Tibial artery (tissue), 4 donors: ENCODE measurements at regions not wholly inside any gene's neighbourhood (a gene's known extent, or its start where the extent isn't known, plus 50 kb on each side); places are given as distances from the start of the nearest gene placed in this dataset.

ENCODE experiments used
- DNase-seq, 2 donors: peaks; one replicate each; pipeline ENCODE4 v3.0.0-alpha.2; 2019
- H3K27ac ChIP-seq, 2 donors: fragments of 200-600 bp; sonication (generic) in 1 of 2; 1 replicate in 1 of 2; 2 replicates in 1 of 2; pipeline ENCODE4 v1.5.1; 2018 to 2019; ENCODE audit warnings: mild to moderate bottlenecking in 1 of 2
- H3K27me3 ChIP-seq, 2 donors: fragments of 200-600 bp; sonication (generic) in 1 of 2; one replicate each; pipeline versions ENCODE4 v1.5.1 to v1.6.0; 2016 to 2019
- H3K36me3 ChIP-seq, 3 donors: fragments of 200-600 bp; sonication (generic) in 2 of 3; one replicate each; pipeline ENCODE4 v1.5.1; 2016 to 2019; ENCODE audit warnings: mild to moderate bottlenecking in 2 of 3
- H3K4me1 ChIP-seq, 4 donors: fragments of 200-600 bp; sonication (generic) in 2 of 4; 1 replicate in 3 of 4; 2 replicates in 1 of 4; pipeline ENCODE4 v1.5.1; 2016 to 2019
- H3K4me3 ChIP-seq, 2 donors: fragments of 200-600 bp; sonication (generic) in 1 of 2; 1 replicate in 1 of 2; 2 replicates in 1 of 2; pipeline ENCODE4 v1.5.1; 2018 to 2019; ENCODE audit warnings: mild to moderate bottlenecking in 2 of 2
- H3K9me3 ChIP-seq, 3 donors: fragments of 200-600 bp; sonication (generic) in 1 of 3; one replicate each; pipeline ENCODE4 v1.5.1; 2016 to 2019
- CTCF ChIP-seq, 2 experiments: fragments of 200-600 bp in 1 of 2; fragments of 450-650 bp in 1 of 2; IDR thresholded peaks; one replicate each; pipeline ENCODE4 v1.5.1; 2017 to 2019; ENCODE audit warnings: antibody characterized with exemption in 2 of 2, mild to moderate bottlenecking in 1 of 2, moderate library complexity in 1 of 2
- intact Hi-C: fragments of 100-400 bp; cut with DNase I; formaldehyde crosslinking; loops from one replicate; pipeline ENCODE4 v1.15.0; 2023; ENCODE audit warnings: low total_unique reads

DNA sequence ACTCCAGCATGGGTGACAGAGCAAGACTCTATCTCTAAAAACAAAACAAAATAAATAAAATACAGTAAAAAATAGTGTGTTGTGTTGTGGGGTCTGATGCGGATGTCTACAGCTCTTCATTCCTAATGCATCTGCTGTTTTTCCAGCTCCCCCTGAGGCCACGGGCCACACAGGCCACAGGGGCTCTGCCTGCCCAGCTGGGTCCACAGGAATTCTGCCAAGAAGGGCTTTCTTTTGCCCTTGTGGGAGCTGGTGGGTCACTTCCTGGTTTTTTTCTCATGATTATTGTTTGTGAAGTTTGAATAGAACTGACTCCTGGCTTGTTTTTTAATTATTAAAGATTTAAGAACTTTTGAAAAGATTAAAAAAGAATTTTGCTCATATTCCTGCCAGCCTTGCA, 67.4 kb upstream of the CLDN5 start:
- no peak for TF ChIP-seq CTCF (IDR thresholded peaks at IDR 0.05)
- H3K4me3 ChIP-seq = no peak overlapping the region
- no peaks in the 10 kb centered on the region for H3K36me3 ChIP-seq
- no peak for DNase-seq
- no peaks in the 10 kb centered on the region for H3K9me3 ChIP-seq
- H3K27me3 ChIP-seq = peaks cover 0 to 22% of the 10 kb centered on the region in 2 donors
- intact Hi-C loops = no loop called here
- no peaks in the 10 kb centered on the region for H3K4me1 ChIP-seq
- H3K27ac ChIP-seq = no peak overlapping the region

DNA sequence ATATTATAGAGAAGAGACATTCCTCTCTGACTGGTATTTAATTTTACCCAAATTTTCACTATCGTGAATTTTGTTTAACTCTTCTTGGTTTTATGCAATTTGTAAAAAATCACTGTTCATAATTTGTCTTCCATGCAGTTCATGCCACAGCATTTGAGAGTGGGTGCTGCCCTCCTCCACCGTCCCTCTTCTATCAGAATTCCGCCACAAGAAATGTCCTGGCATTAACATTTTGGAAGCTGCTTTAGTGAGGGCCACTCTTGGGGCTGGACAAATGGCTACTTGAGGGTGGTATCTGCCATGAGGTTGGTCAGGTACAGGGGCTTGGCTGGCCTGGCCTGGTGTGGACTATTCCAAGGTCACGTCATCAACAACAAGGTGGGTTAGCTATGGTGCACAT, 68.3 kb upstream of the CLDN5 start:
- Histone ChIP-seq H3K27me3 (peaks cover 0 to 22% of the 10 kb centered on the region in 2 donors), H3K4me1 (no peaks in the 10 kb centered on the region), H3K36me3 (no peaks in the 10 kb centered on the region), H3K4me3 (no peak overlapping the region), H3K9me3 (no peaks in the 10 kb centered on the region), H3K27ac (no peak overlapping the region)
- no peak for TF ChIP-seq CTCF (IDR thresholded peaks at IDR 0.05)
- intact Hi-C loops = no loop called here
- no peak for DNase-seq

DNA sequence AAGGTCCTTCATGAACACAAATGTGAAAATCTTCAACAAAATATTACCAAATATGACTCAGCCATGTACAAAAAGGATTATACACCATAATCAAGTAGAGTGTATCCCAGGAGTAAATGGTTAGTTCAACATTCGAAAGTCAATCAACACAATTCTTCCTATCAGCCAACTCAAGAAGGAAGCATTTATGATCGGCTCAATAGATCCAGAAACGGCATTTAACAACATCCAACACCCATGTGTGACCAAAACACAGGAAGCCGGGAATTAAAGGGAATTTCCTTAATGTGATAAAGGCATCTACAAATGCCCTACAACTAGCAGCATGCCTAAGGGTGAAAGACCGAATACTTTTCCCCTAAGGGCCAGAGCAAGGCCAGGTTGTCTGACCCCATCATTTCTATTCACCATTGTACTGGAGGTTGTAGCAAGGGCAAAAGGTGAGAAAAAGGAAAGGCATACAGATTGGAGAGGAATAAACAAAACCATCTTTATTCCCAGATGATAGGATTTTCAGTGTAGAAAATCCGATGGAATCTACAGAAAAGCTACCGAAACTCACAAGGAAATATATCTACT, 69.9 kb upstream of the CLDN5 start:
- no peaks in the 10 kb centered on the region for H3K4me1 ChIP-seq
- H3K27ac ChIP-seq = no peak overlapping the region
- H3K36me3 ChIP-seq = no peaks in the 10 kb centered on the region
- peaks cover 0 to 22% of the 10 kb centered on the region in 2 donors for H3K27me3 ChIP-seq
- no peaks in the 10 kb centered on the region for H3K9me3 ChIP-seq
- TF ChIP-seq CTCF (IDR thresholded peaks at IDR 0.05) = no peak
- DNase-seq = no peak
- intact Hi-C loops = no loop called here
- H3K4me3 ChIP-seq = no peak overlapping the region

- Histone ChIP-seq H3K4me3 (no peak overlapping the region), H3K27ac (no peak overlapping the region), H3K27me3 (peaks cover 0 to 26% of the 10 kb centered on the region in 2 donors), H3K36me3 (no peaks in the 10 kb centered on the region), H3K9me3 (no peaks in the 10 kb centered on the region), H3K4me1 (no peaks in the 10 kb centered on the region)
- DNase-seq = no peak
- TF ChIP-seq CTCF (IDR thresholded peaks at IDR 0.05) = no peak
- intact Hi-C loops = no loop called here
Observed at GRCh38 chr22:19595532-19595931, 71.3 kb upstream of the CLDN5 start.

DNA sequence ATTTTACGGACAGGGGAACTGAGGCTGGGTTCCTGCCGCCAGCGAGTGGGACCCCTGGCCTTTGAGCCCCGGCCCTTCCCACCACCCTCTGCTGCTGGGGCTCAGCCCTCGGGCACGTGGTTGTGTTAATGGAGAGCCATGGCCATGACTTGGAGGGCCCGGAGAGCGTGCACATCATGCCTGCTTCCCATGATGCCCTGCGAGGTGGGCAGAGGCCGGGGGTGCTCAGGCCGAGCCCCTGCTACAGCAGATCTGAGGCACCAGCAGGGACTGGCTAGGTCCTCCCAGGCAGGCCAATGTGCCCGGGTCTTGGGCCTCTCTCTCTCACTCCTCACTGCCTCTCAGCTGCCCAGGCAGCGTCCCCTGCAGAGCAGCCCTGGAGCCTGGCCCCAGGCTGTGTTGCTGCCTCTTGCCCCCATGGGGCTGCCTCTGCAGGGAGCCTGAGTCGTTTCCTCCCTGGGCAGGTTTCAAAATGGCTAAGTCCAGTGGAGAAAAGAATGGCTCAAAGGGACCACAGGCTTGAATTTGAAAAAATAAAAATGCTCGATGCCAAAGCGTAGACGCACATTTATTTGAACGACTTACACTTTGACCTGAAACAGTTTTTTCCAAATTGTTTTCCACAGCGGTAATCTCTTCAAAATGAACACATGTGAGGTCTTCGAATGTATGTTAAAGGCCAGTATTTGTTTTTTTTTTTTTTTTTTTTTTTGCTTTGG, 72.6 kb upstream of the CLDN5 start:
- H3K4me3 ChIP-seq = no peak overlapping the region
- DNase-seq = no peak
- H3K27ac ChIP-seq = no peak overlapping the region
- TF ChIP-seq CTCF (IDR thresholded peaks at IDR 0.05) = no peak
- H3K4me1 ChIP-seq = no peaks in the 10 kb centered on the region
- no peaks in the 10 kb centered on the region for H3K36me3 ChIP-seq
- intact Hi-C loops = no loop called here
- peaks cover 0 to 21% of the 10 kb centered on the region in 2 donors for H3K27me3 ChIP-seq
- H3K9me3 ChIP-seq = no peaks in the 10 kb centered on the region
